HG03354 (cell line): ENCODE measurements at regions not wholly inside any gene's neighbourhood (a gene's known extent, or its start where the extent isn't known, plus 50 kb on each side); places are given as distances from the start of the nearest gene placed in this dataset.

ENCODE experiments used
- ATAC-seq: cut with Tn5 transposase; IDR thresholded peaks from one replicate; pipeline ENCODE4 v1.9.1; 2021; ENCODE audit warnings: mild to moderate bottlenecking; ENCODE audit not compliant: unreplicated experiment, poor library complexity, severe bottlenecking

DNA sequence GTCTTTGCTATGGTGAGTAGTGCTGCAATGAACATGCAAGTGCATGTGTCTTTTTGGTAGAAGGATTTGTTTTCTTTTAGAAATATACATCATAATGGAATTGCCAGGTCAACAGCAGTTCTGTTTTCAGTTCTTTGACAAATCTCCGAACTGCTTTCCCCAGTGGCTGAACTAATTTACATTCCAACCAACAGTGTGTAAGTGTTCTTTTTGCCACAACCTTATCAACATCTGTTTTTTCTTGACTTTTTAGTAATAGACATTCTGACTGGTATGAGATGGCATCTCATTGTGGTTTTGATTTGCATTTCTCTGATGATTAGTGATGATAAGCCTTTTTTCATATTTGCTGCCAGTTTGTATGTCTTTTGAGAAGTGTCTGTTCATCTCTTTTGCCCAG is 406.3 kb downstream of the DTHD1 start:
- ATAC-seq, result no peak

DNA sequence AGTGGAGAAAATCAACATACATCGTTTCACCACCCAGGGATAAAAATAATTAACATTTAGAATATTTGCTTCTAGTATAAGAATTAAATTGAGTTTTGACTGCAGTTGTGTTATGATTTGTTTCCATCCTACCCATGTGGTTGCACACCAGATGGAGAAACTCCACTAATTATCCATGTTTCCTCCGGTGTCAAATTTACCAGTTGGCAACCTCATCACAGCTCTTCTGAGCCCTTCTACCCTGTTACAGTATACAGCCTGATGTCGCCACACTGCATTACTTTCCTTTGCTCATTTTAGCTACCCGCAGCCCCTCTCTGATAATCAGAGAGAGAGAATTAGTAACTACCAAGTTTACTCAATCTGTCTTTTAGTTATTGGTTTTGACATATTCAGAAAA is 411.2 kb downstream of the DTHD1 start:
- no peak for ATAC-seq

DNA sequence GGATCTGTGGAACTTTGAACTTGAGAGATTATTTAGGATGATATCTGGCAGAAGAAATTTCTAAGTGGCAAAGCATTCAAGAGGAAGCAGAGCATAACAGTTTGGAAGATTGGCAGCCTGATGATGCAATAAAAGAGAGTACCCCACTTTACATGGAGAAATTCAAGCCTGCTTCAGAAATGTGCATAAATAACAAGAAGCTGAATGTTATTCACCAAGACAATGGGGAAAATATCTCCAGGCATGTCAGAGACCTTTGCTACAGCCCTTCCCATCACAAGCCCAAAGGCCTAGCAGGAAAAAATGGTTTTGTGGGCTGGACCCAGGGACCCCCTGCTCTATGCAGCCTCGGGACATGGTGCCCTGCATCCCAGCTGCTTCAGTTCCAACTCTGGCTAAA is 420.8 kb downstream of the DTHD1 start:
- ATAC-seq, result no peak

DNA sequence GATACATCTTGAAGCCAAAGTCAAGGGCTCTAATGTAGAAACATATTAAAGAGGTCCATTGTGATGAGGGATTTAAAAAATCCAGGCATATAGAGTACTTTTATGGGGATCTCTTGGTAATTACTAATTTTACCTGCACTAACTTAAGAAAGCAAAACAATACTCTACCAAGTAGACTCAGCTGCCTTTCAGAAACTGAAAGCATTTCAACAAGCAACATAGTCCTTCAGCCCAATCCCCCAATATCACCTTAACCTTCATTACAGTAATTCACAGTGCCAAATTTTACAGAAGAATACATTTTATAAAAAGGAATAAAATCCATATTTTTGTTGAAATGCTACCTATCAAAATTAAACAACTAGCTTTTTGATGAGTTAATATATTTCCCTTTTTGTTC is 422.9 kb downstream of the DTHD1 start:
- ATAC-seq, result no peak

DNA sequence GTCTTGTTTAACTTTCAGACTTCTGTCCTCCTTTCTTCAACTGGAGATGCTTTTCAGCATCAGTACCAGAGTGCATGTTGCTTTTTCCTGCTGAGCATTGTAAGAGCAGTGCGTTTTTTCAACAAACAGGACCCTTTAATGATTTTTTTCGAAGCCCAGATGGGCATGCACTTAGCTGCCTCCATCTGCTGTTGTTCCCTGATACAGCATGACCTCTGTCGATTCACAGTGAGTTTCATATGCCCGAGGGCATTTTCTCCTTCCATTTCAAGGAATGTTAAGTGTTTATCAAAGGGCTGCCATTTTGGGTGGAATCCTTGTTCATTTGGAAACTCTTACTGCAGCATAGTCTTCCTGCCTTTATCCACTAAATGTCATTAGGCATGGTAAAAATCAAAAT is 428.6 kb downstream of the DTHD1 start:
- ATAC-seq, result no peak

DNA sequence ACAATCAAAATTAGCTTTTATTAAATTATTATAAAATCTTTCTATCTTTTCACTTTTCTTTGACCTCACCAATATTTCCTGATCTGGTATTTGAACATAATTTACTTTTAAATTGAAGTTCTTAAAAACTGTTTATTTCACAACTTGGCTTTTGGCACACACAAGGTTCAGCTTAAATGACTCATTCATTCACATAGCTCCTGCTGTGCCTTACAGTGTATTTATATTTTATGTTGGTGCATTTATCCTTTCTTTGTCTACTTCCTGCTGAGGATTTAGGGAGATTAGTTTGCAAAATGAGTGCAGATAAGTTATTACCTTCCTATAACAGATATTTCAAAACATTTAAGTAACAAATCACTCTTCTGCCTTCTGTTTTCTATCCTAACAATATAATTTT is 430.6 kb downstream of the DTHD1 start:
- ATAC-seq, result no peak

DNA sequence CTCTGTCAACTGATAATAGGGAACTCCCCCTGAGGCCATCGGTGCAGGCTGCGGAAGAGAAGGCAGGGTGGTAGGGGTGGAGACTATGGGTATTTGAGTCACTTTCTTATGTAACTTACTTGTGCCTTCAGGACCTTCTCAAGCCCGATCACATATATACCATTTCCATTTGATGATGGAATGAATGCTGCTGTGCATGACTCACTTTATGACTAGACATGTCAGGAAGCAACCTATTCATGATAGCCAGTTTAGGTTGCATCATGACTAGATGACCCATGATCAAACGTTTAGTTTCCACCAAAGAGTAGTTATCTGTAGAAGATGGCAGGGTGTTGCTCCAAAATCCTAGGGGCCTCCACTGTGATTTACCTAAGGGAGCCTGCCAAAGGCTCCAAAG is 435.5 kb downstream of the DTHD1 start:
- no peak for ATAC-seq

DNA sequence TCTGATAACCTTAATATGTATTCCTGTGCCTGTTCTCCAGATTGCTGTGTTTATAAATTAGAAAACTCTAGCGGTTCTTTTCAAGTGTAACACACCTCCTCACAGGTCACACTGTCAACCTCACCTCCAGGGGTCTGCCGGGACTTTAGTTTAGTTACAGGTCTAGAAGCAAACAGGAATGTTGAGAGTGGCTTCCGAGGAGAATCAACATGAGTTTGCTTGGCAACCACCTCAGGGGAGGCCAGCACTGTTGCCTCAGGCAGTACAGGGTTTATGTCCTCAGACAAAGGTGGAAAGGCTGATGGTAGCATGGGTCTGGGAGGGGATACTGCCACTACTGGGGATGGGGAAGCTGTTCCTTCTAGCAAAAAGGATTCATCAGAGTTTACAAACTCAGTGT is 438.0 kb downstream of the DTHD1 start:
- ATAC-seq, result no peak

DNA sequence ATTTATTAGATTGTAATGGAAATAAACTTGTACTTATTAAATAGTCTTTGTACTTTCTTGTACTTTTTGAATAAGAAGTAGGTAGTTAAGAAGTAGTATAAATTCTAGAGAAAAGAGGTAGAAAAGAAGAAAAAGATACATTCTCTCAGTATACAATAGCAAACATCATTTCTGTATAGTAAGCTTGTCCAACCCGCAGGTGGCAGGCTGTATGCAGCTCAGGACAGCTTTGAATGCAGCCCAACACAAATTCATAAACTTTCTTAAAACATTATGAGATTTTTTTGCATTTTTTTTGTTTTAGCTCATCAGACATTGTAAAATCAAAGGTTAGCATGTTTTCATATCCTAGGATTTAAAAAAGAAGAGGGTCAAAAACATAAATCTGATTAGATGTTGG is 441.6 kb downstream of the DTHD1 start:
- ATAC-seq, result no peak

DNA sequence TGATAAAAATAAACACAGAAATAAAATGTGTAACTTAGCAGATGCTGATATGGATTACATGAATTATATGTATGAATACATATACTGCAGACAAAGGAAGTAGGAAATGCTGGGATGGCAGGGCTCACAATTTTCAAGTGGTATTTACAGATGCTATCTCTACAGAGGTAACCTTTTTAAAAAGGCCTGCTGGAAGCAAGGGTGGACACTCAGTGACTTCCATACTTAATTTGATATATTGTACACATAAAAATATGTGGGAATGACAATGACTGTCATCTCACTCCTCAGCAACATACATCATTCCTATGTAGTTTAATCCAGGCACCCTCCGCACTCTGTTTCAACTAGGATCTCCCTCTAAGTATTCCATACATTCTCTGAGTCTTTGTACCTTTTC is 452.9 kb downstream of the DTHD1 start:
- no peak for ATAC-seq

DNA sequence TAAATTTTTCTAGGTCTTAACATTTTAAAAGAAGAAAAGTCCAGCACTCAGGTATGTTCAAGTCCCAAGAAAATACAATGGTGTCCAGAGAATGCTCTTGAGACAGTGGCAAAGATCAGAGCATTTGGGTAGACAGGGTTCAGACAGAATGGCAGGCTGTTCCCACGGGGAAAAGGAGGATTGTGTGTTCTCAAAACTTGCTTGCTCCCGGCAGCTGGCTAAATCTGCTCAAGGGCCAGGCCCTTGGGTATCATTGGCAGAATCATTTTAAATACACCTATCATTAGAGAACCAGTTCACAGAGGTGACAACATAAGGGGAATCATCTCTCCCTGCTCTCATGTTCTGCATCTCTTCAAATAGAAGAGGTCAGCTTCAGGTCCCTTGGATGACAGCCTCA is 456.3 kb downstream of the DTHD1 start:
- ATAC-seq, result no peak

DNA sequence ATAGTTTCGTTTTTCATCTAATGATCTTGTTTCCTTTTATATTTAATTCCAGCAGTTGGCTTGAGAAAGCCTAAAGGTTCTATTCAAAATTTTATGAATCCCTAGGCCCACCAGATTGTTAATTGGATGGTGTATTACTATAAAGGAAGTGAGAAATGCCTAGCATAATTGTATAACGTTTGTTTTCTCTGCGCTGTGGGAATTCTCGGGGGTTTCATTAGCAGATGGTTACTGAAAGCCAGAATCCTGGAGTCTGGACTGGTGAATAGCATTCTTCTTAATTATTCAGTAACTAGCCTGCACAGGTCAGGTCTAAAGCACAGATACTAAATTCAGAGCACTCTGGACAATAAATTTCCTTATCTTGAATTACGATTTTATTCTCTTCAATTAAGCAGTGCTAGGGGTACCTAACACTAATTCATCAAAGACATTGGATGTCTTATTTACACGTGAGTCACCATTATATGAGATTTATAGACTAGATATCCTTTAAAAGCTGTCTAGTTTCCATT is 459.4 kb downstream of the DTHD1 start:
- no peak for ATAC-seq

DNA sequence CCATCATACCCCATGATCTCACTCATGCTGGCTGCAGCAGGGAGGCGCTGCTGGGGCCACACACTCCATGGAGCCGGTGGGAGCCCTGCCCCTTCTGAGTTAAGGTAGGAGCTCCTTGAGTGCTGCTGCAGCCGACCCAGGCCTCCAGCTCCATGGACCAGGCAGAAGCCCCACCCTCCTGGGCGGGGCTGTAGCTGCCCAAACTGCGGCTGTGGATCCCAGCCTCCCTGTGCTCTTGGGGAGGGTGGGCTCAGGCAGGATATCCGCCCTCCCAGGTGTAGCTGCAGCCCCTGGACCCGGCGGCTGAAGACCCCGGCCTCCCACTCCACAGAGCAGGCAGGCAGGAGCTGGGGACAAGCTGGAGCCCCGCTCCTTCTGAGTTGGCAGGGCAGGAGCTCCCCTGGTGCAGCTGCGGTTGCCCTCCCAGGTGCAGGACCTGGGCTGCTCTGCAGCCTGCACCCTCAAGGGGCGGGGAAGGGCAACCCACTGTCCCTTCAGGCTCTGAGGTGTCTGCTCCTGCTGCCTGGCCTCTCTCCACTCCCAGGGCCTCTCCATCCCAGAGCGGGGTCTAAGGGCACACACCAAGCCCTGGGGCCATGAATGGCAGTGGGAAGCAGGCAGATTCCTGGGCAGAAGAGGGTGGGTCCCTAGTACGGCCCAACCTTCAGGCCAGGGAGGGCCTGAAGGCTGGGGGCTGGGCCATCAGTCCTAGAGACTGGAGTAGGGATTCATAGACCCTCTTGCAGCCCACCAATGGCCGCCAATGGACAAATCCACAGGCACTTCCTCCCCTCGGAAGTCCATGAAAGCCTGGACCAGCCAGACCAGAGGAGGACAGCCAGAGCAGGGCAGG is 466.1 kb downstream of the DTHD1 start:
- ATAC-seq, result no peak

DNA sequence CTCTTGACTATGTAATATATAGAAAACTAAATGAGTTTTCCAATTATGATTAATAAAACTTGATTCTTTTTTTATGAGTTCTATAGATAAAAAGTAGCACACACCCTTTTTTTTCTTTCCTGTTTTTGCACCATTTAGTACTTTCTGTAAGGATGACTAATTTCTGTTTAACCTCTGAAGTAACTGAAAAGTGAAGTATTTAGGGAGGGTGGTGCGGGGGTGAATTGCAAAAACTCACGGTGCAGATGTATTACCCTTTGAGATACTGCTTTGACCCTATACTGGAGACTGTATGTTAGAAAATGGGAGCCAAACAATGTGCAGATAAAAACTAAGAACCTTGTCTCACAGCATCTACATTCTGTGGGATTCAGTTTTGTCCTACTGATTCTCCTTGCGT is 471.6 kb downstream of the DTHD1 start:
- no peak for ATAC-seq

DNA sequence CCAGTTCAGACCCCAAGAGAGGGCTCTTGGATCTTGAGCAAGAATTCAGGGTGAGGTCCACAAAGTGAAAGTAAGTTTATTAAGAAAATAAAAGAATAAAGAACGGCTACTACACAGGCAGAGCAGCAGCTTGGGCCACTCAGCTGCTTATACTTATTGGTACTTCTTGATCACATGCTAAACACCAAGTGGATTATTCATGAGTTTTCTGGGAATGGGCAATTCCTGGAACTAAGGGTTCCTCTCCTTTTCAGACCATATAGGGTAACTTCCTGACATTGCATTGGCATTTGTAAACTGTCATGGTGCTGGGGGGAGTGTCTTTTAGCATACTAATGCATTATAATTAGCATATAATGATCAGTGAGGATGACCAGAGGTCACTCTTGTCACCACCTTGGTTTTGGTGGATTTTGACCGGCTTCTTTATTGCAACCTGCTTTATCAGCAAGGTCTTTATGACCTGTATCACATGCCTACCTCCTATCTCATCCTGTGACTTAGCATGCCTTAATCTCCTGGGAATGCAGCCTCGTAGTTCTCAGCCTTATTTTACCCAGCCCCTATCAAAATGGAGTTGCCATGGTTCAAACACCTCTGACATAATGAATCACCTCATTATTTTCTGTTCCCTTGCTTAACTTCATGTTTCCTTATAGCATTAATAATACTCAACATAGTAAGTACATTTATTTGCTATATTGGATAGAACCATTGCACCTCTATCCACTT is 476.3 kb downstream of the DTHD1 start:
- no peak for ATAC-seq

DNA sequence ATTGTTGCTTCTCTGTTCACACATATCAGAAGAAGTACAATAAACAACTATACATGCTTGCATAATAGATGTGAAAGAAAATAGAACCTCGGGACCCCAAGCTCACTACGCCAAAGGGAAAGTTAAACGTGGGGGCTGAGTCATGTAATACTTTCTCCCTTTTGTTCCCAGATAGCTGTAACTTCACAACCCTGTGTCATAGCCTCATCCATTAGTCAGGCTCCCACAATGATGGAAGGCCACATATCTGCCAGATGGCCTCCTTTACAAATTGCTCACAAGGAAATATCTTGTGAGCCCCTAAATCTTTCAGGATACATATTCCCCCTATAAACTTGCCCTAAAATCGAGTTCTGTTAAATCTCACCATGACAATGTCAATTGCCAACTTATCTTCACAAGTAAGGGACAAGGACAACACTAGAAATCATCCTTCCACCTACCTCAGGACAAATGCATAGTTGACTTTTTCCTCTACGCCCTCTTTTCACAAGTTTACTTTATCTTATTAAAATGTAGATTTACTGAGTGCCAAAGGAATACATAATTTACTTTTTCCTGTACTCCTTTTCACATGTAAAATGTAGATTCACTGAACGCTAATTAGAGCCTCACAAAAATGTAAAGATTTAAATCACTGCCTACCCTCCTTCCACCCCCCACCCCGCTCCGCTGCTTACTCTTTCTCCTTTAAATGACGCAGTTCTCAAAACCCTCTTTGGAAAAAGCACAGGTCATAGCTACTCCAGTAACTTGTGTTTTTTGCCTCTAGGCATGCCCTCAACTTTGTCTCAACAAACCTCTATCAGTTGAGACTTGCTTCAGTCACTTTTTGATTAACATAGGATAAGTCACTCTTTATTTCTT is 477.1 kb downstream of the DTHD1 start:
- no peak for ATAC-seq

DNA sequence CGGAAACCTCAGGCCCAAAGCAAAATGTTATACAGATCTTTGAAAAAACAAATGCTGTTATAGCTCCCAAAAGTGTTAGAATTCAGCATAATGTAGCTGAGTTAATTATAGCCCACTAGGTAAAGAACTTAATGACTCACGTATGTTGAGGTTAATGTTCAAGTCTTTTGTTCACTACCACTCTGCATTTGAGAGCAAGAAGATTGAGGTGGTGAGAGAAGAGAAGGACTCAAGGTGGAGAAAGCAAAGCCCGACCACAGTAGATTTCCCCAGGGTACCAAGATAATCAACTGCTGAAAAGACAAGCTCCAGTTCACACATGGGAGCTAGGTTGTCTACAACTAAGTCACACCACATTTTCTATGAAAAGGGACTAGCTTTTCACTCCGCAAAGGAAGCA is 480.2 kb downstream of the DTHD1 start:
- ATAC-seq, result no peak

DNA sequence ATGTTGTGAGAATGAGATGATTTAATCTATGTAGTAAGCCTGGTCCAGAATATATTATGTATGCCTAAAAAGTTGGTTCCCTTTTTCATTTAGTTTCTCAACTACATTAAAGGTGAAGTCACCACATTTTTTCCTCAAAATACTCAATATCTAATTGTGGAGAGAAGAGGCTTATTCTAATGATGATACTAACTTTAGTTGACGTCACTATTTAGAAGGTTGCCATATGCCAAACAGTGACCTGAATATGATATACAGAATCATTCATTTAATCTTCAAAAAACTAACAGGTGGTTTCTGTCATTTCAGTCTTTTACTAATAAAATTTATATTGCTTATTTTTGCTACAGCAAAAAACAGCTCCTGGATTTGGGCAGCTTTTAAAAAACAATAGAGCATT is 480.7 kb upstream of the NWD2 start:
- ATAC-seq, result no peak

DNA sequence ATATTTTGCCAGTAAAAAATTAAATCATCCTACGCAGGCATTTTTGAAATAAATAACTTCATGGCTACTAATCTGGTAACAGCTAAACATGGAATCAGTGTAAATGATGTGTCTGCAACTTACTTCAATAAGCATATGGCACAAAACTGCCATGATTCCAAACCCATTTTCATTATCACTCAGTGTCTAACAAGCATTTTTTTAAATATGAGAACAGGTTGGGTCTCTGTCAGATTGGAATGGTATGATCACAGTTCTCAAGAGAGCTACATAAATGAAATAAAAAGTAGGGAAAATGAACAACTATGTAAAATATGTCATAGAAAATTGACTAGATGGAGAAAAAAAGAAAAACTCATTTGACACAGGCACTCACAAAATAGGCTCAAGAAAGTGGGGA is 476.9 kb upstream of the NWD2 start:
- ATAC-seq, result no peak

DNA sequence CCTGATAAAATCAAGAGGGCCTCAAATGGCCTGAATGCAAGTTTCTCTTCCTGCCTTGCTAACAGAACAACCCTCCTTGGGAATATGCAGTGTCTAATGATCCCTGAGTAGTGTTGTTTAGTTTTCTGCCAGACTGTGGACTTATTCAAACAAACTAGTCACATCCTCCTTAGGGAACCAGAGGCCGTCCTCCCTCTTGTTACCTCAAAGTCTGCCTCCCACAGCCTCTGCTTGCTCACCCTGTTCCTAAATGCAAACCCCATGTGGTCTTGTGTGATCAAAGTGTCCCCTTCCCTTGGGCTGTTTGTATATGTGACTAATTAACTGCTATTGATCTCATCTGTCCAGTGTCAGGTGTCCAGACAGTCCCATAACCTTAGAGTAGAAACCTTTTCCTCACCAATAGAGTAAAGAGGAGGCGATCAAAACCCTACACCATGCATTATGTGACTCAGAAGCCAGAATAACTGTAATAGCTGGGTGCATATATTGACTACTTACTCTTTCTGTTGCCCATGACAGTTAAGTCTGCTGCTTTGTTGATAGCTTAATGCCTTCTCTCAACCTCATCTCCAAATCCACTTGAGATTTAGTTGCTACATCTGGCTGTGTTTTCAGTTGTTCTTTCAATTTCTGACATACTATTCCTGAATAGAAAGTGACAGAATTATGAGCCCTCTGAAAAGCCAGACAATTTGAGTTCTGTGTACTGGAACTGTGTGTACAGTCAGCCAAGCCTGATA is 473.0 kb upstream of the NWD2 start:
- ATAC-seq, result no peak
